ENCODE measurements at regions not wholly inside any gene's neighbourhood (a gene's known extent, or its start where the extent isn't known, plus 50 kb on each side); places are given as distances from the start of the nearest gene placed in this dataset.

DNA sequence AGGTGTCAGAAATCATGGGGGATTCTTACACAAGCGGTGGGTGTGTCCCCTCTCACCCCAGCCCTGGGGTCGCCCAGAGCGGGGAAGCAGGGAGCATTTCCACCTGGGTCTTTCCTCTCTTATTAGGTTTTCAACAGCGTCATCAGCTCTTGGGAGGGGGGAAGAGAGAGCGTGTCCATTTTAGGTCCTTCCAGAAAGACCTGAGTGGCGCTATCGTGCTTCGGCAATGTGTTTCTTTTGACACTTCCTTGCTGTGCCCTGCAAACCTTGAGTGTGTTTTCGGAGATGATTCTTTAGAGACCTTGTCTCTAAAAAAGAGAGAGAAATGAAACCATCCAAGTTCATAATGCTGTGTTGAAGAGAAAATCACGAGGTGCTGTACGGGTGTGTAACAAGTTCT is 86.9 kb upstream of the PITRM1 start:
- CTCF ChIA-PET, result no interaction called here
- Histone ChIP-seq H3K27ac (ENCODE audit: insufficient read depth, low read depth, low read length) (no peak overlapping the region), H3K9me3 (replicated peaks; ENCODE audit: control insufficient read depth, insufficient read depth, low read length) (no peaks in the 10 kb centered on the region), H4K20me1 (replicated peaks; ENCODE audit: control insufficient read depth, extremely low read depth, insufficient read depth, low read length) (no peaks in the 10 kb centered on the region), H2AFZ (ENCODE audit: low read depth, low read length) (no peak overlapping the region), H3K4me2 (ENCODE audit: insufficient read depth, low read length) (no peak overlapping the region), H3K9me1 (replicated peaks; ENCODE audit: control insufficient read depth, extremely low read depth, insufficient read depth, low read length) (no peaks in the 10 kb centered on the region), H3K36me3 (ENCODE audit: control insufficient read depth in 2 of 2, extremely low read depth in 1 of 2, insufficient read depth in 2 of 2, low read length in 2 of 2) (no peaks in the 10 kb centered on the region), H3K27me3 (ENCODE audit: control insufficient read depth in 2 of 2, insufficient read depth in 2 of 2, low read length in 2 of 2) (peaks cover 2 to 4% of the 10 kb centered on the region in 2 experiments), H3K9ac (replicated peaks; ENCODE audit: extremely low read depth, insufficient read depth, low read length) (no peak overlapping the region), H3K4me3 (replicated peaks in 1 of 3; ENCODE audit: insufficient read depth in 1 of 3, low read depth in 1 of 3, low read length in 3 of 3) (no peak overlapping the region), H3K79me2 (ENCODE audit: control insufficient read depth, insufficient read depth, low read length) (no peaks in the 10 kb centered on the region), H3K4me1 (ENCODE audit: control insufficient read depth, extremely low read depth, insufficient read depth, low read length) (peaks cover 31% of the 10 kb centered on the region)
- DNase-seq (ENCODE audit: low read depth, low spot score), result no peak
- POLR2A ChIA-PET, result no interaction called here
- no peak for FAIRE-seq
- intact Hi-C loops (cut with micrococcal nuclease) (no loop called here), dilution Hi-C loops (cut with MboI; ENCODE audit: extremely low pct_ligation_motif_present, low sequenced_read_pairs) (no loop called here)
- no peak for TF ChIP-seq MYC (IDR thresholded peaks at IDR 0.05; ENCODE audit: low read depth, low read length)
- no peak for TF ChIP-seq GATA2 (IDR thresholded peaks at IDR 0.05; ENCODE audit: insufficient read depth, insufficient read length, low read depth, low read length)
- TF ChIP-seq, protein P1, sequence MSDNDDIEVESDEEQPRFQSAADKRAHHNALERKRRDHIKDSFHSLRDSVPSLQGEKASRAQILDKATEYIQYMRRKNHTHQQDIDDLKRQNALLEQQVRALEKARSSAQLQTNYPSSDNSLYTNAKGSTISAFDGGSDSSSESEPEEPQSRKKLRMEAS (IDR thresholded peaks at IDR 0.05; ENCODE audit: insufficient read depth, insufficient read length), result no peak
- no peak for TF ChIP-seq FOS (IDR thresholded peaks at IDR 0.05; ENCODE audit: borderline replicate concordance, insufficient read depth, low read length)
- TF ChIP-seq POLR2A (IDR thresholded peaks at IDR 0.05; ENCODE audit: low read depth, low read length), result no peak
- TF ChIP-seq POLR2AphosphoS5 (IDR thresholded peaks at IDR 0.05; ENCODE audit: insufficient read depth, low read depth, low read length), result no peak
- TF ChIP-seq EZH2 (IDR thresholded peaks at IDR 0.05; ENCODE audit: borderline replicate concordance, low read depth, low read length, severe bottlenecking), result no peak
- TF ChIP-seq, protein P2, sequence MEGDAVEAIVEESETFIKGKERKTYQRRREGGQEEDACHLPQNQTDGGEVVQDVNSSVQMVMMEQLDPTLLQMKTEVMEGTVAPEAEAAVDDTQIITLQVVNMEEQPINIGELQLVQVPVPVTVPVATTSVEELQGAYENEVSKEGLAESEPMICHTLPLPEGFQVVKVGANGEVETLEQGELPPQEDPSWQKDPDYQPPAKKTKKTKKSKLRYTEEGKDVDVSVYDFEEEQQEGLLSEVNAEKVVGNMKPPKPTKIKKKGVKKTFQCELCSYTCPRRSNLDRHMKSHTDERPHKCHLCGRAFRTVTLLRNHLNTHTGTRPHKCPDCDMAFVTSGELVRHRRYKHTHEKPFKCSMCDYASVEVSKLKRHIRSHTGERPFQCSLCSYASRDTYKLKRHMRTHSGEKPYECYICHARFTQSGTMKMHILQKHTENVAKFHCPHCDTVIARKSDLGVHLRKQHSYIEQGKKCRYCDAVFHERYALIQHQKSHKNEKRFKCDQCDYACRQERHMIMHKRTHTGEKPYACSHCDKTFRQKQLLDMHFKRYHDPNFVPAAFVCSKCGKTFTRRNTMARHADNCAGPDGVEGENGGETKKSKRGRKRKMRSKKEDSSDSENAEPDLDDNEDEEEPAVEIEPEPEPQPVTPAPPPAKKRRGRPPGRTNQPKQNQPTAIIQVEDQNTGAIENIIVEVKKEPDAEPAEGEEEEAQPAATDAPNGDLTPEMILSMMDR (IDR thresholded peaks at IDR 0.05; ENCODE audit: extremely low read depth in 1 of 2, insufficient read depth in 1 of 2, low read depth in 1 of 2, low read length in 2 of 2), result no peak
- no peak for TF ChIP-seq JUN (IDR thresholded peaks at IDR 0.05; ENCODE audit: borderline replicate concordance, insufficient read depth, insufficient read length, low read depth)
- no TSS peak for BruUV-seq (replicated peaks)
